HEK293 (cell line): ENCODE measurements at regions not wholly inside any gene's neighbourhood (a gene's known extent, or its start where the extent isn't known, plus 50 kb on each side); places are given as distances from the start of the nearest gene placed in this dataset.

ENCODE experiments used
- CTCF ChIA-PET: fragments of 350-600 bp; formaldehyde crosslinking; extraction: SDS; loops from one replicate; lab custom pipeline; 2021; ENCODE audit warnings: antibody characterized with exemption; lab: Yijun Ruan, JAX
- POLR2A ChIA-PET: fragments of 300-600 bp; formaldehyde crosslinking; extraction: SDS; loops from one replicate; lab custom pipeline; 2020; ENCODE audit warnings: antibody characterized with exemption, inconsistent platforms; lab: Yijun Ruan, JAX
- H3K27ac ChIP-seq: fragments of 200-500 bp; sonication (Bioruptor generic); 2 replicates; pipeline ENCODE4 v1.5.1; 2014; ENCODE audit warnings: low read depth, low read length, control low read depth, inconsistent platforms; ENCODE audit errors: extremely low read depth
- H3K36me3 ChIP-seq, 2 experiments: fragments of 200-500 bp in 1 of 2; sonication (Bioruptor generic) in 1 of 2; 1 replicate in 1 of 2; 2 replicates in 1 of 2; pipeline ENCODE4 v1.5.1; 2014 to 2017; ENCODE audit warnings: inconsistent platforms in 2 of 2, low read length in 2 of 2; ENCODE audit not compliant: control insufficient read depth in 2 of 2, insufficient read depth in 1 of 2
- H3K4me1 ChIP-seq: fragments of 200-500 bp; sonication (Bioruptor generic); 2 replicates; pipeline ENCODE4 v1.5.1; 2014; ENCODE audit warnings: mild to moderate bottlenecking, low read length, inconsistent platforms; ENCODE audit not compliant: control insufficient read depth, insufficient read depth
- H3K4me3 ChIP-seq: 2 replicates; pipeline ENCODE4 v1.5.1; 2011; ENCODE audit warnings: low read depth, mild to moderate bottlenecking, control low read depth, low read length, moderate library complexity
- H3K9me3 ChIP-seq: fragments of 200-500 bp; sonication (Bioruptor generic); 2 replicates; pipeline ENCODE4 v1.5.1; 2014; ENCODE audit warnings: low read depth, low read length, inconsistent platforms; ENCODE audit not compliant: control insufficient read depth, insufficient read depth
- EGR2 ChIP-seq: fragments of 450-650 bp; formaldehyde crosslinking; IDR thresholded peaks from 2 replicates; pipeline ENCODE4 v1.5.1; 2016; ENCODE audit warnings: low read depth, missing biosample characterization, missing genetic modification characterization
- GLI4 ChIP-seq: fragments of 450-650 bp; formaldehyde crosslinking; IDR thresholded peaks from 2 replicates; pipeline ENCODE4 v1.5.1; 2016; ENCODE audit warnings: missing biosample characterization, missing genetic modification characterization
- GLIS1 ChIP-seq: fragments of 450-650 bp; formaldehyde crosslinking; IDR thresholded peaks from 2 replicates; pipeline ENCODE4 v1.5.1; 2016; ENCODE audit warnings: missing biosample characterization, missing genetic modification characterization
- KLF1 ChIP-seq: fragments of 450-650 bp; formaldehyde crosslinking; IDR thresholded peaks from 2 replicates; pipeline ENCODE4 v1.5.1; 2016; ENCODE audit warnings: missing biosample characterization, missing genetic modification characterization
- MEIS1 ChIP-seq: sonication (generic); formaldehyde crosslinking; IDR thresholded peaks from 2 replicates; pipeline ENCODE4 v1.8.1; 2022; ENCODE audit warnings: missing genetic modification reagents, mild to moderate bottlenecking, borderline replicate concordance
- OVOL3 ChIP-seq: fragments of 450-650 bp; formaldehyde crosslinking; IDR thresholded peaks from 2 replicates; pipeline ENCODE4 v1.5.1; 2016; ENCODE audit warnings: missing biosample characterization, missing genetic modification characterization
- REPIN1 ChIP-seq: fragments of 450-650 bp; formaldehyde crosslinking; IDR thresholded peaks from 2 replicates; pipeline ENCODE4 v1.5.1; 2017; ENCODE audit warnings: missing biosample characterization, missing genetic modification characterization, low read depth
- TCF7L2 ChIP-seq: IDR thresholded peaks from 2 replicates; pipeline ENCODE4 v1.6.1; 2011; ENCODE audit warnings: low read depth, mild to moderate bottlenecking, inconsistent platforms, low read length, moderate library complexity, borderline replicate concordance
- TSHZ1 ChIP-seq: fragments of 450-650 bp; formaldehyde crosslinking; IDR thresholded peaks from 2 replicates; pipeline ENCODE4 v1.5.1; 2016; ENCODE audit warnings: missing biosample characterization, missing genetic modification characterization, borderline replicate concordance
- ZBTB1 ChIP-seq: fragments of 450-650 bp; formaldehyde crosslinking; IDR thresholded peaks from 2 replicates; pipeline ENCODE4 v1.5.1; 2016; ENCODE audit warnings: missing biosample characterization, missing genetic modification characterization
- ZBTB17 ChIP-seq: fragments of 450-650 bp; formaldehyde crosslinking; IDR thresholded peaks from 2 replicates; pipeline ENCODE4 v1.5.1; 2016; ENCODE audit warnings: missing biosample characterization, missing genetic modification characterization
- ZNF138 ChIP-seq: fragments of 450-650 bp; formaldehyde crosslinking; IDR thresholded peaks from 2 replicates; pipeline ENCODE4 v1.5.1; 2016; ENCODE audit warnings: missing biosample characterization, missing genetic modification characterization, borderline replicate concordance
- ZNF140 ChIP-seq: fragments of 450-650 bp; formaldehyde crosslinking; IDR thresholded peaks from 2 replicates; pipeline ENCODE4 v1.5.1; 2016; ENCODE audit warnings: missing biosample characterization, missing genetic modification characterization
- ZNF248 ChIP-seq: fragments of 450-650 bp; formaldehyde crosslinking; IDR thresholded peaks from 2 replicates; pipeline ENCODE4 v1.5.1; 2017; ENCODE audit warnings: missing biosample characterization, missing genetic modification characterization
- ZNF302 ChIP-seq: fragments of 450-650 bp; formaldehyde crosslinking; IDR thresholded peaks from 2 replicates; pipeline ENCODE4 v1.5.1; 2016; ENCODE audit warnings: missing biosample characterization, missing genetic modification characterization, low read depth
- ZNF394 ChIP-seq: fragments of 450-650 bp; formaldehyde crosslinking; IDR thresholded peaks from 2 replicates; pipeline ENCODE4 v1.5.1; 2016; ENCODE audit warnings: missing biosample characterization, missing genetic modification characterization, mild to moderate bottlenecking, moderate library complexity, borderline replicate concordance
- ZNF514 ChIP-seq: fragments of 450-650 bp; formaldehyde crosslinking; IDR thresholded peaks from 2 replicates; pipeline ENCODE4 v1.5.1; 2016; ENCODE audit warnings: missing biosample characterization, missing genetic modification characterization
- ZNF544 ChIP-seq: fragments of 450-650 bp; formaldehyde crosslinking; IDR thresholded peaks from 2 replicates; pipeline ENCODE4 v1.5.0; 2017; ENCODE audit warnings: missing biosample characterization, missing genetic modification characterization
- ZNF558 ChIP-seq: fragments of 450-650 bp; formaldehyde crosslinking; IDR thresholded peaks from 2 replicates; pipeline ENCODE4 v1.5.1; 2016; ENCODE audit warnings: missing biosample characterization, missing genetic modification characterization
- ZNF560 ChIP-seq: fragments of 450-650 bp; formaldehyde crosslinking; IDR thresholded peaks from 2 replicates; pipeline ENCODE4 v1.5.1; 2017; ENCODE audit warnings: missing biosample characterization, missing genetic modification characterization, borderline replicate concordance
- ZNF561 ChIP-seq: fragments of 450-650 bp; IDR thresholded peaks from 2 replicates; pipeline ENCODE4 v1.5.1; 2018; ENCODE audit warnings: missing biosample characterization, missing genetic modification characterization, borderline replicate concordance
- ZNF585B ChIP-seq: fragments of 450-650 bp; formaldehyde crosslinking; IDR thresholded peaks from 2 replicates; pipeline ENCODE4 v1.5.1; 2016; ENCODE audit warnings: missing biosample characterization, missing genetic modification characterization
- ZNF639 ChIP-seq: fragments of 450-650 bp; formaldehyde crosslinking; IDR thresholded peaks from 2 replicates; pipeline ENCODE4 v1.5.1; 2016; ENCODE audit warnings: missing biosample characterization, missing genetic modification characterization
- ZNF664 ChIP-seq: fragments of 450-650 bp; formaldehyde crosslinking; IDR thresholded peaks from 2 replicates; pipeline ENCODE4 v1.5.1; 2016; ENCODE audit warnings: missing biosample characterization, missing genetic modification characterization
- ZNF768 ChIP-seq: fragments of 450-650 bp; formaldehyde crosslinking; IDR thresholded peaks from 2 replicates; pipeline ENCODE4 v1.5.1; 2018; ENCODE audit warnings: missing biosample characterization, mild to moderate bottlenecking, missing genetic modification characterization
- TF ChIP-seq, protein P1 (sequence below): fragments of 450-650 bp; formaldehyde crosslinking; IDR thresholded peaks from 2 replicates; pipeline ENCODE4 v1.5.1; 2016; ENCODE audit warnings: missing biosample characterization, missing genetic modification characterization

GRCh38 chrX:137178392-137178791 is 144.6 kb upstream of the GPR101 start (continued):
- TF ChIP-seq REPIN1: no peak

- no peak for TF ChIP-seq ZNF639 (tag by site-specific recombination)
- no peak for TF ChIP-seq ZNF560 (tag by site-specific recombination)
- no peak for TF ChIP-seq GLIS1 (tag by site-specific recombination)
- TF ChIP-seq MEIS1 (CRISPR knock-in tag): no peak
- TF ChIP-seq KLF1 (tag by site-specific recombination): no peak
- no peak for TF ChIP-seq ZNF585B
- no peak for TF ChIP-seq ZBTB1
- no peak for TF ChIP-seq ZNF248 (tag by site-specific recombination)
- no peak for TF ChIP-seq ZNF544 (tag by site-specific recombination)
- TF ChIP-seq EGR2: no peak
- no peak for TF ChIP-seq ZNF138 (tag by site-specific recombination)
- TF ChIP-seq ZNF558 (tag by site-specific recombination): no peak
- no peak for TF ChIP-seq ZNF394
- no peak for TF ChIP-seq ZNF768
- TF ChIP-seq TCF7L2: no peak
- no peak for TF ChIP-seq ZNF302 (tag by site-specific recombination)
- no peak for TF ChIP-seq ZNF561 (tag by site-specific recombination)
- H3K4me3 ChIP-seq: no peak overlapping the region
- H3K36me3 ChIP-seq: no peaks in the 10 kb centered on the region
- no peaks in the 10 kb centered on the region; the same call in 1 of the 2 replicates for H3K9me3 ChIP-seq
- H3K4me1 ChIP-seq: no peaks in the 10 kb centered on the region
- ChIA-PET POLR2A (no interaction called here), CTCF (interaction anchor here (0.7 to 1.5 kb wide), 3 partner anchors 11 to 753 kb away, joined by 4 to 6 read pairs (median 5); no protein-coding TSS in a partner anchor)
- H3K27ac ChIP-seq: no peak overlapping the region
Measured at GRCh38 chrX:137172317-137172948, 138.6 kb upstream of the GPR101 start.

GRCh38 chrX:137171626-137172025 is 137.8 kb upstream of the GPR101 start:
- no peaks in the 10 kb centered on the region; the same call in 1 of the 2 replicates for H3K9me3 ChIP-seq
- ChIA-PET CTCF (interaction anchor here (0.6 to 1.5 kb wide), 2 partner anchors 10 to 171 kb away, joined by 4 to 5 read pairs; no protein-coding TSS in a partner anchor), POLR2A (no interaction called here)
- no peaks in the 10 kb centered on the region for H3K4me1 ChIP-seq
- H3K4me3 ChIP-seq: no peak overlapping the region
- TF ChIP-seq, protein P1, sequence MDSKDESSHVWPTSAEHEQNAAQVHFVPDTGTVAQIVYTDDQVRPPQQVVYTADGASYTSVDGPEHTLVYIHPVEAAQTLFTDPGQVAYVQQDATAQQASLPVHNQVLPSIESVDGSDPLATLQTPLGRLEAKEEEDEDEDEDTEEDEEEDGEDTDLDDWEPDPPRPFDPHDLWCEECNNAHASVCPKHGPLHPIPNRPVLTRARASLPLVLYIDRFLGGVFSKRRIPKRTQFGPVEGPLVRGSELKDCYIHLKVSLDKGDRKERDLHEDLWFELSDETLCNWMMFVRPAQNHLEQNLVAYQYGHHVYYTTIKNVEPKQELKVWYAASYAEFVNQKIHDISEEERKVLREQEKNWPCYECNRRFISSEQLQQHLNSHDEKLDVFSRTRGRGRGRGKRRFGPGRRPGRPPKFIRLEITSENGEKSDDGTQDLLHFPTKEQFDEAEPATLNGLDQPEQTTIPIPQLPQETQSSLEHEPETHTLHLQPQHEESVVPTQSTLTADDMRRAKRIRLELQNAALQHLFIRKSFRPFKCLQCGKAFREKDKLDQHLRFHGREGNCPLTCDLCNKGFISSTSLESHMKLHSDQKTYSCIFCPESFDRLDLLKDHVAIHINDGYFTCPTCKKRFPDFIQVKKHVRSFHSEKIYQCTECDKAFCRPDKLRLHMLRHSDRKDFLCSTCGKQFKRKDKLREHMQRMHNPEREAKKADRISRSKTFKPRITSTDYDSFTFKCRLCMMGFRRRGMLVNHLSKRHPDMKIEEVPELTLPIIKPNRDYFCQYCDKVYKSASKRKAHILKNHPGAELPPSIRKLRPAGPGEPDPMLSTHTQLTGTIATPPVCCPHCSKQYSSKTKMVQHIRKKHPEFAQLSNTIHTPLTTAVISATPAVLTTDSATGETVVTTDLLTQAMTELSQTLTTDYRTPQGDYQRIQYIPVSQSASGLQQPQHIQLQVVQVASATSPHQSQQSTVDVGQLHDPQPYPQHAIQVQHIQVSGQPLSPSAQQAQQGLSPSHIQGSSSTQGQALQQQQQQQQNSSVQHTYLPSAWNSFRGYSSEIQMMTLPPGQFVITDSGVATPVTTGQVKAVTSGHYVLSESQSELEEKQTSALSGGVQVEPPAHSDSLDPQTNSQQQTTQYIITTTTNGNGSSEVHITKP (tag by site-specific recombination): no peak
- no peak for TF ChIP-seq ZNF514 (tag by site-specific recombination)
- TF ChIP-seq OVOL3: no peak
- no peak for TF ChIP-seq ZNF585B
- no peak for TF ChIP-seq ZBTB17 (tag by site-specific recombination)
- no peak for TF ChIP-seq GLI4 (tag by site-specific recombination)
- TF ChIP-seq TSHZ1 (tag by site-specific recombination): no peak
- TF ChIP-seq ZNF664 (tag by site-specific recombination): no peak
- TF ChIP-seq ZNF140 (tag by site-specific recombination): no peak
- no peak for TF ChIP-seq MEIS1 (CRISPR knock-in tag)
- no peak overlapping the region for H3K27ac ChIP-seq
- no peaks in the 10 kb centered on the region for H3K36me3 ChIP-seq
